ENCODE measurements at regions not wholly inside any gene's neighbourhood (a gene's known extent, or its start where the extent isn't known, plus 50 kb on each side); places are given as distances from the start of the nearest gene placed in this dataset.

DNA sequence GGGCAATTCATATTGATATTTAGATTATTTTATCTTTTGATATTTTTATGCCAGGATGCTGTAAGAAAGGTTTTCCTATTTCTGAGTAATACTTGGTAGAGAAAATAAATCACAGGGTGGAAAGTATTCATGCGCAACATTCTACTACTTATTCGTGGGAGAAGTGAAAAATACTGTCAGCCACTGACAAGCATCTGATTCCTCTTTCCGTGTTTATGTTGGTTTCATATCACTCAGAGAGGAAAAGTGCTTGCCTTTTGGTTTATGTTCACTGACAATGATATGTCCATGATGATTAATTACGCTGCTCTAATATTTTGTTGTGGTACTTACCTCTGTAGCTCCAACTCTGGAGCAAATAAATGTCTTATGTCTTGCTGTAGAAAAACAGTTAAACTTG, 429.4 kb downstream of the EDEM1 start:
- no peak for DNase-seq (ENCODE audit: low read depth, low spot score)

DNA sequence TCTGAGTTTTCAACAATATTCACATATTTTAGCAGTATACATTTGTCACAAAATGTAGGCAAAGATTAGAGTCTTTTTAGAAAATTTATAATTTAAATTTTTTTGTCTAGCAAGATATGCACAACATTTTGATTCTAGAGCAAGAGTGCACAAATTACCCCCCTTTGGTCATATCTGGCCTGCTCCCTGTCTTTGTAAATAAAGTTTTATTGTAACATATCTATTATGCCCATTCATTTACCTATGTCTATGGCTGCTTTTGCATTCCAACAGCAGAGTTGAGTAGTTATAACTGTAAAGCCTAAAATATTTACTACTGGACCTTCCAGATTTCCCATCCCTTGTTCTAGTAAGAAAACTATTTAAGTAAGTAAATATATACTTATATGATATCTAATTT, 430.7 kb downstream of the EDEM1 start:
- DNase-seq (ENCODE audit: low read depth, low spot score), result no peak

DNA sequence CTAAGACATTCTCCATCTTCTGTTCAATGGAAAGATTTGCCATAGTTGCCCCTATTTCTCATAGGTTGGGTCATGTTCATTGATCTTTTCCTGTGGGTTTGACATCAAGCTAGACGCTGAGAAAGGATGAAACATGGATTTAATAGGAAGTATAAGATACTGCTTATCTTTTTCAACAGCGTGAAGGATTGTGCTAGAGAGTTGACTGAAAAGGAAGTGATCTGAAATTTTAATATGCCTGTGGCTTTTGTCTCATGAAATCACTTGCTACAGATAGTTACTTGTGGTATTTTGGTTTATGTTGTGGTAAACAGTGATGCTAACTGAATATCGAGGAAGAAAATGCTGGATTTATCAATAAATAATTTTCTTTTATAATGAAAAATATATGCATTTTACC, 442.9 kb downstream of the EDEM1 start:
- DNase-seq (ENCODE audit: low read depth, low spot score), result no peak

DNA sequence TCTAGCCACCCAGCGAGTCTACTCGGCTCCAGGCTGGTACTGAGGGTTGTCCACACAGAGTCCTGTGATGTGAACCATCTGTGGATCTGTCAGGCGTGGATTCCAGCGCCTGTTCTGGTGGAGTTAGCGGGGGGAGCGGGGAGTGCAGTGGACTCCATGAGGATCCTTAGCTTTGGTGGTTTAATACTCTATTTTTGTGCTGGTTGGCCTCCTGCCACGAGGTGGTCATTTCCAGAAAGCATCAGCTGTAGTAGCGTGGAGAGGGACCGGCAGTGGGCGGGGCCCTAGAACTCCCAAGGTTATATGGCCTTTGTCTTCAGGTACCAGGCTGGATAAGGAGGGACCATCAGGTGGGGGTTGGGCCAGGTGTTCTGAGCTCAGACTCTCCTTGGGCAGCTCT, 446.5 kb downstream of the EDEM1 start:
- DNase-seq (ENCODE audit: low read depth, low spot score), result no peak

DNA sequence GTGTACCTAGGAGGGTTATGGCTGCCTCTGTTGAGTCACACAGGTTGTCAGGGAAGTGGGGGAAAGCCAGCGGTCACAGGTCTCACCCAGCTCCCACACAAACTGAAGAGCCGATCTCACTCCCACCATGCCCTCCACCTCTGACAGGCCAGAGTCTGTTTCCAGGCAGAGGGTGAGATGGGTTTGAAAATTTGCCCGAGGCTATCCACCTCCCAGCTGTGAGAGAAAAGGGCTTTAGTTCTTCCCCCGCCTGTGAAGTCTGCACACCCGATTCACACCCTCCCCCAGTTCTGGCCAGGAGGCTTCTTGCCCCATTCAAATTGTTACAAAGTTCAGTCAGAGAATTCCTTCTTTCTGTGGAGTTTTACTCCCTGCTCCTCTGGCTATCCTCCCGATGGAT, 446.9 kb downstream of the EDEM1 start:
- DNase-seq (ENCODE audit: low read depth, low spot score), result no peak

DNA sequence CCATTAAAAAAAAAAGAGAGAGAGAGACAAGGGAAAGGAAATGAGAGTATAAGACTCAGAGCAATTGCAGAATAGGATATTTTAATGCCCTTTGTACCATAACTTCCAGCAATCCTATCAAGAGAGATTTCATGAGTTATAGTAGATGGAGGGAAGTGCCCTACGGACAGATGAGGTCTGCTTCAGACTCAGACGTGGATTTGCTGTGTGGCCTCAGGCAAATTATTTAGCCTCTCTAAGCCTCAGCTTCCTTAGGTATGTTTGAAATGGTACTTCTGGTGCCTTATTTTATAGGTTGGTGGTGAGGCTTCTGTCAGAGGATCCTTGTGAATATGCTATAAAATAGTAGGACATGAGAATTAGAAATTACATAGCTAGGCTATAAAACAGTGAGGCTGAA, 448.2 kb downstream of the EDEM1 start:
- no peak for DNase-seq (ENCODE audit: low read depth, low spot score)

DNA sequence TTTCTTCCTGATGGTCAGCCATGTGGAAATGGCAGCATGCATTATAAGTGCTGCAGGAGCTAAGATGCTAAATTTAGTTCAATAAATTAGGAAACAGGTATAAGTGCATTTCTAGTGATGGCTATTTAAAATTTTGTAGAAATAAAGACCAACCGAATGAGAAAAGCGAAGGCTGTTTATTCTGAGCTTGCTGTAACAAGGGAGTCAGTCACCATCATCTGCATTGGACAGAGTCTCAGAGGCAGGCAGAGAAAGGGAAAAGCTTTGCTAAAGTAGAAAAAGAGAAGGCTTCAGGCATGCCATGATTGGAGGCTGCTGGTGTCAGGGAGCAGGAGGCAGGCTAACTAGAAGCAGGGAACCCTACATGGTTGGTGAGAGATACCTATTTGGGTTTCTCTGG, 451.0 kb downstream of the EDEM1 start:
- DNase-seq (ENCODE audit: low read depth, low spot score), result no peak

DNA sequence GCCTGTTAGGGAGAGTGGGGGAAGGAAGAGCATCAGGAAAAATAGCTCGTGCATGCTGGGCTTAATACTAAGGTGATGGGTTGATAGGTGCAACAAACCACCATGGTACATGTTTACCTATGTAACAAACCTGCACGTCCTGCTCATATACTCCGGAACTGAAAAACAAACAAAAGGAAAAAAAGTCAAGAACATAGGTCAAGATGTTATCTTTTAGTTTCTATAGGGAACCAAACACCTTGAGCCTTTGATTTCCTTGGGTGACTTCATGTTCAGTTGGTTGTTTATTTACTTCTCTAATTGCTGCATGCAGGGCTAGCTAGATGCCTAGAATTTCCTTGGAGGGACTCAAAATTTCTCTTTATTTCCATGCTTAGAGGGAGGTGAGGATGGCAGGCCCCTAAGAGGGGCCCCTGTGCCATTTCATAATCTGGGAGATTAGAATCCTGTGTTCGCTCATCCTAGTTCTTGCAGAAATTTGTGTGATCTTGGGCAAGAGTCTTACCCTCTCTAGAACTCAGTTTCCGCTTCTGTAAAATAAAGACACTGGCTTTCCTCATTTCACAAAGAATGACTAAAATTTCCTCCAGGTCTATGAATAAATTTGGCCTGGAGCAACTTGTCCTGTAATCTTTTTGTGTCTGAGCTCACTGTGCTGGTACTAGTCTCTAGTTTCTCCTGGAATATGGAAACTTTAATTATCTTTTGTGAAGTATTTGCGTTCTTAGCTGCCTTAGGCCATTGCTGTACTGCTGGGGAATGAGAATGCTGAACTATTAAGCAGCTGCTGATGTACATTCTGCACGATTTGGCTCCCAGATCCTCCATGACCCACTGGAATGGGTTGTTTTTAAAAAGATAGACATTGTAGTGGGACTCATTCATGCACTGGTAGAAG, 457.5 kb downstream of the EDEM1 start:
- DNase-seq (ENCODE audit: low read depth, low spot score), result no peak

DNA sequence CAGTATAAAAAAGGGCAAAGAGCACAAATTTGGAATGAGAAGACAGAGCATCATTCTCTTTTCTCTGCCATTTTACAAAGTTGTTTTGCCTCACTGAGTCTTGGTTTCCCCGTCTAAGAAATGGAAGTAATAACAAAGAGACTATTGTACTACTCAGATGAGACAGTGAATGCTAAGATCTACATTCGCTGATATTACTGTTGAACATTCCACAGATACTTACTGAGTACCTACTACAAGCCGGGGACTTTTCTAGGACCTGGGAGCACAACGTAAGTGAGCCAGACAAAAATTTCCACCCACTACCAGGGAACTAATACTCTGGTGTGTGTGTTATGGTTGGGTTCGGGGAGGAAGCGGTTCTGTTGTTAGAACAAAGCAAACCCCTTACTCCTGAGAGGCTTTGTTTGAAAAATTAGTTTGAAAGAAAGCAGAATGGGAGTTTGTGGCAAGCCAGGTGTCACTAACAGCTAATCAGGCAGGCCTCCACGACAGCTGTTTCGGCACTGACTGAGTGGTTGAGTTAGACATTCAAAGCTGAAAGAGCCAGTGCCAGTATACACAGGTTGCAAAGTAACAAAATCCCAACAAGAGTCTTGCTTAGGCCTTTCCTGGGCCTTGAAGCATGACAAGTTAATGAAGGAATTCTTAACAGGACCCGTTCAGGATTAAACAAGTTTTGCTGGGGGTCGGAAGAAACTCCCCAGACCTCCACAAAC, 458.3 kb downstream of the EDEM1 start:
- DNase-seq (ENCODE audit: low read depth, low spot score), result no peak

DNA sequence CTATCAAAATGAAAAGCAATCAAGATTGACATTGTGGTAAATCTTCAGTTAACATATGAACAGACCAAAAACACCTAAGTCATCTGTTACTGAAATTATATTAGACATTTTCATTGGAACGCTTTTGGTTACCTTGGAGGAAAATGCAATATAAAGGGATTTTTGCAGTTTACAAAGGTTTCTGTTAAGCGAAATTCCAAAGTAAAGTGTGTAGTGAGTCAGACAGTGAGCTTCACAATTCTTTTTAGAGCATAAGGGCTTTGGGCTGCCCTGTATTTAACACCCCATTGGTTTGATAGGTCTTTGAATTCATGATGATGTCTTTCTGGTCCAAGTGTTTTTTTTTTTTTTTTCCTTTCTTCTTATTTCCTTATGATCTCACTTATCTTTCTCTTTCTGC, 462.8 kb downstream of the EDEM1 start:
- no peak for DNase-seq (ENCODE audit: low read depth, low spot score)

DNA sequence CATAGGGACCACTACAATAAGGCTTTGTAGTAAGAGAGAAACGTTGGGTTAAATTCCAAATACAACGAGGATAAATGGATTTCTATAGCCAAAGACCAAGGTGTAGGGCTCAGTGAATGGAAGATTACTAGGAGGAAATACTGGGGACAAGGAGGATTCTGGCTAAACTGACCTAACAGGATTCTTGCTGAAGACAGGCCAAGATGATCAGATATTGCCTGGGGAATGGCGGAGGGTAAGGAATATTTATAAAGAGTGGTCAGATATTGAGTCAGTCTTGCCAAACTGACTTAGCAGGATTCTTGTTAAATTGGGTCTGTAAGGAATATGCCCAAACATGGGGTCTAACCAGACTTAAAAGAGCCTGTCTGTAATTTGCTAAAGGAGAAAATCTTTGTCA, 463.8 kb downstream of the EDEM1 start:
- no peak for DNase-seq (ENCODE audit: low read depth, low spot score)

DNA sequence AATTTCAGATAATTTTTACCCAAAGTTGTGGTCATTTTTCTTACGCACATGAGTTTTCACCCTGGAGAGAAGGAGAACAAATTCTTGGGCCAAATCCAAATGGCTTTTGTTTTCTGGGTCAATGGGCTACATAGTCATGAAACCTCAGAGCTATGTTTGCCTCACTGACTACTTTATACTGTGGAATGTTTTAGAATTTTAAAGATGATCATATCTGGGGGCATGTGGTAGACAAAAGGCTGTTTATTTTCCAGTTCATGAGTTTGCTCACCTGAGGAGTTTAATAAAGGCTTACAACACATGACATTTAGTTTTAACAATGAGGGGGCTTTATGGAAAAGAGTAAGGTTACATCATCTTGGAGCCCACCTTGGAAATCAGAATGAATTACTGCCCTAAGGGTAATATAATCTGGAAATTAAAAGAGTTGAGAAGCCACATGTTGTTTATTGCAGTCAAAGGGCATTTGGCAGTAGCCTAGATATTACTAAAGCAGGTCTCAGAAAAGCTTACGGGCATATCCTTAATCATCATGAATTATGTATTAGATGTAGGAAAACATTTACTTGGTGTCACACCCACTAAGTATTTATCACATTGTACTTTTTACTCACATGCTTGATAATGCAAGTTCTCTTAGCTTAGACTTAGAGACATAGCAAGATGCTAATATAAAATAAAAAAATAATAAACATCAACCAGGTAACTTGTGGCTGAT, 466.1 kb downstream of the EDEM1 start:
- no peak for DNase-seq (ENCODE audit: low read depth, low spot score)

DNA sequence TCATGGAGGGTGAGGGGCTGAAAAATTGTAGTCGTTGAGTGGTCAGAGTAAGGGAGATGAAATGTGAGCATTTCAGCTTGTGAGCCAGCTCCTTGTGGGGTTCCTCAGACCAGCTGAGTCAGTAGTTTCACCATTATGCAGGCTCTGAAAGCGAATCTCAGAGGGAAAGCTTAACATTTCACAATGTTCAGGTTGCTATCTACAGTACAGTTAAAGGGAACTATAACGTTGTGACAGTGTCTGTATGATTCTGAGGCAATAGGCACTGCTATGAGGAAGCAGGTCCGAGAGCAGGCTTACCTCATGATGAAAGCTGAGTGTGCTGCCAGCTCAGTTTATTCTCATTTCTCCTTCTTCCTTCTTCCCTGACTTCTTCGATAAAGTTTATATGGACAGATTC, 469.6 kb downstream of the EDEM1 start:
- no peak for DNase-seq (ENCODE audit: low read depth, low spot score)

DNA sequence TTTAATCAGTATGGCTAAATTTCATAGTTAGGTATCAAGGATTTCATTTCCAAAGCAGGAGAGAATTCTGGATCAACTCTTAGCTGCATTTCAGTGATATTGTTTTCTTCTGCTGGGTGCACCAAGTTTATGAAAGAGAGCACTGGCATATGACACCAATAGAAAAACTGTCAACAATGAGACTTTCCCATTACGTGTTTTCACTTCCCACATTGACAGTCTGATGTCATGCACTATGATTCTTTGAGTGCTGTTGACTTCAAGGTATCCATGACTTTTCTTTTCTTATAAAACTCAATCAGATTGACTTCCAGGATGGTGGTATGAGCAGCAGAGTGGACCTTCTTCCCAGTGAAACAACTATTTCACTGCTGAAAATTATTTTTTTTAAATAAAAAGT, 476.1 kb downstream of the EDEM1 start:
- DNase-seq (ENCODE audit: low read depth, low spot score), result no peak

DNA sequence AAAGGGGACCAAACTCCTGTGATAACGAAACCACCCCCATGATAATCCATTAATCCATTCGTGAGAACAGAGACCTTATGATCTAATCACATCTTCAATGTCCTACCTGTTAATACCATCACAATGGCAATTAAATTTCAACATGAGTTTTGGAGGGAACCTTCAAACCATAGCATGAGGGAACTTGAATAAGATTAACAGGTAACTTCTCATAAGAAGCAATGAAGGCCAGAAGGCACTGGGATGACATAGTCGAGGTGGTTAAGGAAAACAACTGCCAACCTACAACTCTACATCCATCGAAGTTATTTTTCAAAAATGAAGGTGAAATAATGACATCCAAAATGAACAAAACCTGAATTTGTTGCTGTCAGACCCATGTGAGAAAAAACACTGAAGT, 478.9 kb downstream of the EDEM1 start:
- no peak for DNase-seq (ENCODE audit: low read depth, low spot score)

DNA sequence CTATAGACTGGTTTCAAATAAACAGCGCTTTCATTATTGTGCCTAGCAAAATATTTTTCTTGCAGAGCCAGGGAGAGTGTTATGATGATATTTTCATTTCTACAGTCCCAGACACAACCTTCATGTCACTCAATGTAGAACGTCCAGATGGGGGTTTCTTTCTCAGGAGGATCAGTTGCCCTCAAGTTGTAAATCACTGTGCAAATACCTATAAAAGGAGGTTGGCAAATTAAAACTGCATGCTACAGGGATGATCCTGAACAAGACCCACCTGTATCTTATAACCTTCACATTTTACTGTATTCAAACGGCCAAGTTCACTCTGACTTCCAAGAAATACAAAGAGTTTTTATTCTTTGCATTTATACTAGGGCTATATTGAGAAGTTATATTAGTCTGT, 486.0 kb downstream of the EDEM1 start:
- no peak for DNase-seq (ENCODE audit: low read depth, low spot score)

DNA sequence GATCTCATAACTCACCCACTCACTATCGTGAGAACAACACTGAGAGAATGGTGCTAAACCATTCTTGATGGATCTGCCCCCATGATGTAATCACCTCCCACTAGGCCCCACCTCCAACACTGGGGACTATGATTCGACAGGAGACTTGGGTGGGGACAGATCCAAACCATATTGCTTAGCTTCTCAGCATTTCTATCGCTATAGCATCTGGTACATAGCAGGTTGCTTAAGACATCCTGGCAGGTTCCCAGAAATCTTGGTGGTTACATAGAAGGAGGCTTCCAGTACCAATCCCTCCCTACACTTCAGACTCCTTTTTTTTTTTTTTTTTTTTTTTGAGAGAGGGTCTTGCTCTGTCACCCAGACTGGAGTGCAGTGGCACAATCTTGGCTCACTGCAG, 487.8 kb downstream of the EDEM1 start:
- no peak for DNase-seq (ENCODE audit: low read depth, low spot score)

DNA sequence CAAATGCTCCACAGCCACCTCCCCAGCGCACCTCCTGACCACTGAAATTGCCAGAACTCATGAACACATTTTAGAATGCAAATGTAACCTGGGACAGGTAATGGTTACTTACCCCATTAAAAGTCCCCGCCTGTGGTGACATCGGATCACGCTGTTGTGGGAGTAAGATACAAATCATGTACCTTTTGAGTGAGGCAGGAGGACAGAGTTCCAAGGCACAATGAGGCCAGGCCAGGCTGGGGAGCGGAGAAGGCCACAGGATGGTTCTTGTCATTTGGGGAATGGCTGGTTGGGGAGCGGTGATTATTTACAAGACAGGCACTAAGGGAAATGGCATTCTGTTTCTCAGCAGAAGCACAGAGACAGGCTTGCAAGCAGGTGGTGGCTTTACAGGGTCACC, 490.0 kb downstream of the EDEM1 start:
- no peak for DNase-seq (ENCODE audit: low read depth, low spot score)

DNA sequence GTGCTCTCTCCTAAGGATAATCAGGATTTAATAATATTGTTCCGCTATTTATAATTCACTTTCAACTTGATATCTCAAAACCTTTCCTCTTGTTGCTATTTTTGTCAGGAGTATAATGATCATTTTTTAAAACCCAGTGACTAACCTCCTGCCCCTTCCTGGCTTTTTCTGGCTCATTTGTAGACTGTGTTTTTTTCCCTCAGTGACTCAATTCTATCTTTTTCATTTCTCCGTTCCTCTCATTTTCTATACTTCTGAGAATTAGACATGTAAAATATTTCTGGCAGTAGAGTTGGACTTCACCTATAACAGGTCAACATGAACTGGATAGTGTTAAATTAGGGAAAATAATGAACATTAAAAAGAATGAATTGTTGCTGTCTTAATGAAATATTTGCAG, 490.7 kb downstream of the EDEM1 start:
- DNase-seq (ENCODE audit: low read depth, low spot score), result no peak

DNA sequence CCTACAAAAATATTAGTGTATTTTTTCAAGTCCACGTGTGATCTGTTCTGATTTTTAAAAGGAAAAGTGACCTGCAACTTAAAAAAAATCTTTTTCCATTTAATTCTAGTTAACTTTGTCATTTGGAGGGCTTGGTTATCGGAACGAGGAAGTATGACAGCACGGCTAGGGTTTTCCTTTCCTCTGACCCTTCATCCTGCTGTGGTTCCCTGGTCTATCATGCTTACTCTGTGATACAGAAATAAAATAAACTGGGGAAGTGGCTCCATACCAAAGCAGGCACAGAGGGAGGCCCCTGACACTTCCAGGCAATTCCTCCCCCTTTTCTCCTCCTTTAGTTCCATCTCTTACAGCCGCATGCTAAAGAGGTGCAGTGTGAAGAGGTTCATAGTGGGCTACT, 491.3 kb downstream of the EDEM1 start:
- no peak for DNase-seq (ENCODE audit: low read depth, low spot score)

DNA sequence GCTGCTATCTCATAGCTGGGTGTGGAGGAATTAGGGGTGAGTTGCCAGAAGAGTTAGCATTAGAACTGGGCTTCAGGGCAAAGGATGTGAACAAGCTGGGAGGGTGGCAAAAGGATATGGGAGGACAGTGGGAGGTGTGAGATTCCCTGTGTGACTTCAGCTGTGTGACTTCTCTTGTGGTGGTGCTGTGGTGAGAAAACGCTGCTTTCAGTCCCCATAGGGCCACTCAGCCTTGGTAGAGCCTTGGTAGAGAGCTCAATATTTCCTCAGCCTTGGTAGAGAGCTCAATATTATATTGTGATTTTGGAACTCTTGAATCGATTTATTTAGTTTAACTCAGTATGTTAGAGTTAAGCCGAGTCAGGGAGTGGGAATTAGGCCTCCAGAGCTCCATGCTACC, 499.7 kb downstream of the EDEM1 start:
- no peak for DNase-seq (ENCODE audit: low read depth, low spot score)

DNA sequence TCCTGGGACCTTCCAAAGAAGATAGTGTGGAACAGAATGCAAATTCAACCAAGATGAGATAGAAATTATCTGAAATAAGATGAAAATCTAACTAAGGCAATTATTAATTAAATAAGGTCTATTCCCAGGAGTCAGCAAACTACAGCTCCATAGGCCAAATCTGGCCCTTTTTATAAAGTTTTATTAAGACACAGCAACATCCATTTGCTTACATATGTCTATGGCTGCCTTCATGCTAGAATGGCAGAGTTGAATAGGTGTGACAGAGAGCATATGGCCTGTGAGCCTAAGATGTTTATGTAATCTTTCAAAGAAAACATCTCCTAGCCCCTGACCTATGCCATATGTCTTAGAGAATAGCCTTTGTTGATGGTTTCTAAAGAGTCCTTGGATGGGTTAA, 503.0 kb downstream of the EDEM1 start:
- no peak for DNase-seq (ENCODE audit: low read depth, low spot score)

All from iPS DF 19.7 (cell line).